GM12874 (cell line): ENCODE measurements at regions not wholly inside any gene's neighbourhood (a gene's known extent, or its start where the extent isn't known, plus 50 kb on each side); places are given as distances from the start of the nearest gene placed in this dataset.

Source experiments
- CTCF ChIP-seq: IDR thresholded peaks from 2 replicates; pipeline ENCODE4 v1.5.1; 2011; ENCODE audit warnings: low read depth, mild to moderate bottlenecking, control low read depth, low read length, moderate library complexity; ENCODE audit not compliant: insufficient read depth

- TF ChIP-seq CTCF: 0 out of 2 replicates have a peak, but pooled peaks have one; percentile 4
Observed at GRCh38 chr15:31263751-31264558, 62.7 kb upstream of the KLF13 start.

GRCh38 chr15:31264559-31265089 is 62.0 kb upstream of the KLF13 start:
- no peak for TF ChIP-seq CTCF

GRCh38 chr15:31265090-31265870 is 61.4 kb upstream of the KLF13 start:
- TF ChIP-seq CTCF: no peak

- 0 out of 2 replicates have a peak, but pooled peaks have one; percentile 13 for TF ChIP-seq CTCF
Observed at GRCh38 chr15:31265871-31266711, 60.5 kb upstream of the KLF13 start.

GRCh38 chr15:31266712-31267111 is 59.9 kb upstream of the KLF13 start:
- no peak for TF ChIP-seq CTCF

GRCh38 chr15:31267161-31268107 is 59.2 kb upstream of the KLF13 start:
- TF ChIP-seq CTCF: no peak
